ENCODE measurements at regions not wholly inside any gene's neighbourhood (a gene's known extent, or its start where the extent isn't known, plus 50 kb on each side); places are given as distances from the start of the nearest gene placed in this dataset.
"Not testable (repeated sequence)": the region's sequence is repeated elsewhere in the genome, so short reads cannot be mapped to it uniquely, and the experiment has no call there.

GRCh38 chr22:44575381-44576268 is 77.6 kb upstream of the RTL6 start:
- DNase-seq (ENCODE audit: low read depth) = no peak

DNA sequence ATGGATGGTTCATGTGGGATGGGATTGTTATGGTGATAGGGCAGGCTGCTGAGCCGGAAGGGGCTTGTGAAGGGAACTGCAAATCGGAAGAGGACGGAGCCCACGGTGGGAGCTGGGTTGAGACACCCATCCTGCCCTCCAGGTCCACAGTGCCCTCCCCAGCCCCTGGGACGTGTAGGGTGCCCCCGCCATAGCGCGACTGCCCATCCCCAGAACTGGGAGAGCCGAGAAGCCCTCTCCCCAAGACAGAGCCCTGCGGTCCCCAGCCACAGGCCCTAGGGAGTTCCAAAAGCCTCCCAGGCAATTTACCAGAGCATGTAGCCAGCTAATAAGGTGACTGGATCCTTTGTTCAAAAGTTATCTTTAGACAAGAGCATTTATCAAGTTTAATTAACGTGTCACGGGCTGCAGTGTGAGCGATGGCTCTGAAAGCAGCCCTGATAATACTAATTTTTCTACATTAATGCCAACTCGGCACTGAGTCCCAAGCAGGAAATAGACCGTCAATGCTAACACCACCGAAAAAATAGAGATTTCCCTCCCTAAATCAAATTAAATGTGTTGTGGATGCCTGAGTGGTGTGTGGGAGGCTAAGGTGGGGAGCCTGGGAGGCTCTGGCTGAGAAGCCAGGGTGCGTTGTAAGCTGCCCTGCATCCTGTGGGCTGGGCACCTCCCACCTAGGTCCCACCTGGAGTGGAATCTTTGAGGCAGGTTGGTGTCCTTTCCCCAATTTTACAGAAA is 76.8 kb upstream of the RTL6 start:
- no peak for DNase-seq (ENCODE audit: low read depth)

DNA sequence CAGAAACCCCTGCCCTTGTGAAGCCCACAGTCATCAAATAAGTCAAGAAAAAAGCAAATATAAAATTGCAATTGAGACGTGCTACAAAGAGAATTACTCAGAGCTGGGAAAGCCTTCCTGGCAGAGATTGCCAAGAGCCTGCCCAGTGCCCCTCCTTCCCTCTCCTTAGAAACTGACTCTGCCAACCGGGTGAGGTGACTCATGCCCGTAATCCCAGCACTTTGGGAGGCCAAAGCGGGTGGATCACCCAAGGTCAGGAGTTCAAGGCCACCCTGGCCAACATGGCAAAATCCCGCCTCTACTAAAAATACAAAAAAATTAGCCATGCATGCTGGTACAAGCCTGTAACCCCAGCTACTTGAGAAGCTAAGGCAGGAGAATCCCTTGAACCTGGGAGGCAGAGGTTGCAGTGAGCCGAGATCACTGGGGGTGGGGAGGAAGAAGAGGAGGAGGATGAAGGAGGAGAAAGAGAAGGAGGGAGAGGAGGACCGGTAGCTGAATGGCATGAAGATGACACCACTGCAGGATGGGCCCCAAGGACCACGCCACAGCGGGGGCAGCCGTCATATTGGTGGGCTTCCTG is 76.1 kb upstream of the RTL6 start:
- DNase-seq (ENCODE audit: low read depth) = no peak

- no peak for DNase-seq (ENCODE audit: low read depth)
These were observed 75.4 kb upstream of the RTL6 start for GRCh38 chr22:44573451-44573850.

GRCh38 chr22:44572414-44573207 is 74.6 kb upstream of the RTL6 start:
- DNase-seq (ENCODE audit: low read depth) = no peak

DNA sequence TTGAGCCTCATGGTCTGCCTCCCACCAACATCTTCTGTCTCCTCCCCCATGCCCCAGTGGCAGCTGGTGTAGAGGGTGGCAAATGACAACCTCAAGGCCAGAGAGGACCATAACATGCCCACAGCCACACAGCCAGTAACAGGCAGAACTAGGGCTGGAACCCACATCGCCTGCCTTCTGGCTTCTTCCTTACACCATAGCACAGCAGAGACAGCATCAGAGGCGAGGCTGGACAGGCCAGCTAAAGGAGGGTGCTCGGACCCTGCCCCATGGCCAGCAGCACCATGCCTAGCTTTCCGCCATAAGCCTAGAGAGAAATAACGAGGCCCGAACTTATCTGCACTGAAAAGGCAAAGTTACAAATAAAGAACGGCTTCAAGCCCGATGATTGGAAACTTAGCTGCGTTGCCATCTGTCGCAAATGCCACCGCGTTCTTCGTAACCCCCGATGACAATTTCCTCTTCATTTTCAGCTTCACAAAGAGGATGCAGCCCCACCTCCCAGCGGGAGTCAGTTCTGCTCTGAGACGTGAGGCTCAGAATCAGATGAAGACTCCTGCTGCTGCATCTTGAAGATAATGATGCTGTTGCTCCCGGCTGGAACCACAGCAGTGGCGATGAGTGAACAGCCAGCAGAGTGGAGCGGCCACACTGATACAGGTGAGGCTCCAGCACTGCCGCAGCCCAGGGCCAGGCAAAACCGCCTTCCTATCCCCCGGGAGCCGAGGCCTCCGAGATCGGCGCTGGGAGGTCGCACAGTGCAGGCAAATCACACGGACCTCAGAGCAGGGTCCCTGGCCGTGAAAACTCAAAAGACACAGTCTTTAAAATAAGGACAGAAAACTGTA is 73.8 kb upstream of the RTL6 start:
- no peak for DNase-seq (ENCODE audit: low read depth)

GRCh38 chr22:44570476-44571445 is 72.7 kb upstream of the RTL6 start:
- no peak for DNase-seq (ENCODE audit: low read depth)

DNA sequence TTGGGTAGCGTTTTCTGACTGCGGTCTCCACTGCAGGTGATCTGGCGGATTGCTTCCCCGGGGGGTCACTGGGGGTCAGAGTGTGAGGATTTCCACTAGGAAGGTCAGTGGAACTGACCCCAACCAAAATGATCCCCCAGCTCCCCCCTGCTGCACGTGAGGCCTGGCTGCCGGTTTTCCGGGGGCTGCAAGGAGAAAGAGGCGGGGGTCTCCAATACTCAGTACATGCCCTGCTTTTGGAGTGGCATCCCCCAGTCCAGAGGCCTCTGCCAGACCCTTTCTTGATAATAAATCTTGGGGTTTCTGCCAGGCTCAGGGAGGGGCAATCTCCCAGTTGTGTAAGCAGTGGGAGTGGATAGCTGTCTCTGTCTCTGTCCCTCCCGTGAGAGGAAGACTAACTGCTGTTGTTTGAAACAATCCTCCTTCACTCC is 71.5 kb upstream of the RTL6 start:
- DNase-seq (ENCODE audit: low read depth) = no peak

GRCh38 chr22:44567846-44568493 is 69.9 kb upstream of the RTL6 start:
- DNase-seq (ENCODE audit: low read depth) = peak; percentile 6

- DNase-seq (ENCODE audit: low read depth) = not testable (repeated sequence)
These were observed 69.4 kb upstream of the RTL6 start for GRCh38 chr22:44567378-44567841.

DNA sequence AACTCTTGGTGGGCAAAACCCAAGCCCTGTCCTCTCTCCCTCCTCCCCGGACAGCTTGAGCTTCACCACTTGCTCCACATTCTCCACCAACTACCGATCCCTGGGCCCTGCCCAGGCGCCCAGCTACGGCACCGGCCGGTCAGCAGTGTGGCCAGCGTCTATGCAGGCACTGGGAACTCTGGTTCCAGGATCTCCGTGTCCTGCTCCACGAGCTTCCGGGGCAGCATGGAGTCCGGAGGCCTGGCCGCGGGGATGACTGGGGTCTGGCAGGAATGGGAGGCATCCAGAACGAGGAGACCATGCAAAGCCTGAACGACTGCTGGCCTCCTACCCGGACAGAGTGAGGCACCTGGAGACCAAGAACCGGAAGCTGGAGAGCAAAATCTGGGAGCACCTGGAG is 68.9 kb upstream of the RTL6 start:
- DNase-seq (ENCODE audit: low read depth) = no peak

- DNase-seq (ENCODE audit: low read depth) = not testable (repeated sequence)
These were observed 64.6 kb upstream of the RTL6 start for GRCh38 chr22:44562651-44563050.

GRCh38 chr22:44561139-44561840 is 63.3 kb upstream of the RTL6 start:
- no peak for DNase-seq (ENCODE audit: low read depth)

- DNase-seq (ENCODE audit: low read depth) = not testable (repeated sequence)
These were observed 60.6 kb upstream of the RTL6 start for GRCh38 chr22:44558671-44559070.

- not testable (repeated sequence) for DNase-seq (ENCODE audit: low read depth)
These were observed 59.8 kb upstream of the RTL6 start for GRCh38 chr22:44557872-44558271.

- no peak for DNase-seq (ENCODE audit: low read depth)
These were observed 59.2 kb upstream of the RTL6 start for GRCh38 chr22:44557064-44557748.

DNA sequence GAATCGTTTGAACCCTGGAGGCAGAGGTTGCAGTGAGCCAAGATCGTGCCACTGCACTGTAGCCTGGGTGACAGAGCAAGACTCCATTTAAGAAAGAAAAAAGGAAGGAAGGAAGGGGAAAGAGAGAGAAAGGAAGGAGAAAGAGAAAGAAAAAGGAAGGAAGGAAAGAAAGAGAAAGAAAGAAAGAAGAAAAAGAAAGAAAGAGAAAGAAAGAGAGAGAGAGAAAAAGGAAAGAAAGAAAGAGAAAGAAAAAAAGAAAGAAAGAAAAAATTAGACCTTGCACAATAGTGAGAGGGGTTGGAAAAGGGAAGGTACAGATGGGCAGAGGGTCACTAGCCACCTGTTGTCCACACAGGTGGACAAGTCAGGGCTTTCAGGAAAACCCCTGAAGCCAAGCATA is 57.6 kb upstream of the RTL6 start:
- no peak for DNase-seq (ENCODE audit: low read depth)

- no peak for DNase-seq (ENCODE audit: low read depth)
These were observed 57.0 kb upstream of the RTL6 start for GRCh38 chr22:44555046-44555445.
